Right renal pelvis (tissue), 4 donors: ENCODE measurements at regions not wholly inside any gene's neighbourhood (a gene's known extent, or its start where the extent isn't known, plus 50 kb on each side); places are given as distances from the start of the nearest gene placed in this dataset.
"Not testable (repeated sequence)": the region's sequence is repeated elsewhere in the genome, so short reads cannot be mapped to it uniquely, and the experiment has no call there.

Experiments used
- DNase-seq, 4 donors: peaks; one replicate each; pipeline ENCODE4 v3.0.0-alpha.2; 2013; ENCODE audit warnings: low read depth in 4 of 4, low spot score in 3 of 4, missing footprints in 1 of 4

GRCh38 chr5:119299242-119299614 lies 56.6 kb upstream of the TNFAIP8 start:
- DNase-seq: not testable (repeated sequence)

GRCh38 chr5:119299615-119300310 lies 56.1 kb upstream of the TNFAIP8 start:
- not testable (repeated sequence) for DNase-seq

GRCh38 chr5:119300311-119300670 lies 55.5 kb upstream of the TNFAIP8 start:
- DNase-seq: no peak

GRCh38 chr5:119301210-119301609 lies 54.6 kb upstream of the TNFAIP8 start:
- DNase-seq: no peak

GRCh38 chr5:119301906-119302305 lies 53.9 kb upstream of the TNFAIP8 start:
- DNase-seq: no peak

- no peak for DNase-seq
These were observed 53.4 kb upstream of the TNFAIP8 start for GRCh38 chr5:119302449-119302848.

- peak in 3 of 4 donors; percentile 18 to 49 (median 49) for DNase-seq
These were observed 52.6 kb upstream of the TNFAIP8 start for GRCh38 chr5:119302916-119303897.

- no peak for DNase-seq
These were observed 51.2 kb upstream of the TNFAIP8 start for GRCh38 chr5:119304439-119305211.
